Stimulated activated naive CD4-positive, alpha-beta T cell (primary cell): ENCODE measurements at regions not wholly inside any gene's neighbourhood (a gene's known extent, or its start where the extent isn't known, plus 50 kb on each side); places are given as distances from the start of the nearest gene placed in this dataset.
"Not testable (repeated sequence)": the region's sequence is repeated elsewhere in the genome, so short reads cannot be mapped to it uniquely, and the experiment has no call there.

Experiments used
- DNase-seq, 6 experiments: peaks; one replicate each; lab custom pipeline; 2025; lab: John Stamatoyannopoulos, UW

DNA sequence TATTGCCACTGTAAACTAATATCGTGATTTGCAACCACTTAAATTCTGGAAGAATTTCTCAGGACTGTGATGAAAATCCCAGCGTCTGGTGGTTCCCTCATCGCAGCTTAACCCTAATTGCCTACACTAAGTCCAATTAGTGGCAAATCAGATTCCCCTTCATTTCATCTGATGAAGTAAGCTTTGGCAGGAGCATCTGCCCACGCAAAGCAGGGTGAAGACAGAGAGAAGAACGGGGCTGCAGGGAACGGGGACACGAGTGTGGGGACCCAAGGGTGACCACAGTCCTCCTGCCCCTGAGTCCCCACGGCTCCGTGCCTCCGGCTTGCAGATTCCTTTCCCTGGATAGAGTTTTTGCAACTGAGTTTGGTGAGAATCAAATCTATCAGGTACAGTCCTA, 159.5 kb downstream of the LY86 start:
- DNase-seq, result no peak

DNA sequence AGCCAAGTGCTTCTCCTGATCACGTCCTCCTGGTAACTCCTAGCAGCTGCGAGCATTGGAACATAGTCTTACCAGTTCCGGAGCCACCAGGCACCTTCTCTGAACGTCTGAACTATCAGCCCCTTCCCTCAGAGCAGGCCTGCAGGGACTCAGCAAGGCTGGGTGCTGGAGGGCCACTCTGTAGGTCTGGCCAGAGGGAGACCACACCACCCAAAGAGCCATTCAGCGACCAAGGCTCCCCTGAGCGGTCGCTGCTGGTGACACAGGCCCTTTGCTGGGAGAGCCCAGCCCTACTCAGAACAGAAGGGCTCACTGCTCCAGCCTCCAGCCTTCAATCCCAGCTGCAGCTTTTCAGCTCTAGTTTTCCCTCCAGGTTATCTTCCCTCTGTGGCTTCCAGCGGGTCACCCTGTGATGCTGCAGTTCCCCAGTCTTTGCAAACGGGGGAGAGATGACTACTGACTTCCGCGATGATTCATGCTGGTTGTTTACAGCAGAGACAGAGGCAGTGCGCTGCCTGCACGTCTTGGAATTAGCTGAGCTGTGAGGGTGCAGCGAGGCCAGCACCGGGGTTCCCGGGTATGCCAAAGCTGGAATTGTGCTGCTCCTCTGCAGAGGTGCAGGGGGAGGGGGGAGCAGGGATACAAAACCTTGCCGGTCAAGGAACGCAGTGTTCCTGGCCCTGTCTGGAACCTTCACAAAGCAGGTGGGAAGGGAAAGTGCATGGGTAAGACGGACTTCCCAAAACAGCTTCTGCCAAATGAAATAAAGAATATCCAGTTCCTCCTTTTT, 161.4 kb downstream of the LY86 start:
- peak in 2 of 6 experiments; percentile 13 to 33 for DNase-seq

- no peak for DNase-seq
Measured at GRCh38 chr6:6750594-6751265, 162.2 kb downstream of the LY86 start.

DNA sequence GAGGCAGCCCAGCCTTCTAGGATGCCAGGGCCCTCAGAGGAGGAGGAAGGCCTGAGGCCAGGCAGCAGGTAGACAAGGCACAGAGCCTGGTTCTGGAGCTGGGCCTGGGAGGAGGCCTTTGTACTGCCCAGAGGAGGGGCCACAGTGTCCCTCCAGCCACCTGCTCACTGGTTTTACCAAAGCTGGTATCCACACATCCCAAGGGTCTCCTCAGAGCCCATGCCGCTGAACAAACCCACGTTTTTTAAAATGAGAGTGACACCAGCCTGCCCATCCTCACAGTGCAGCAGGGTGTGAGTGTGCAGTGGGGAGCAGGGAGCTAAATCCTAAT, 162.7 kb downstream of the LY86 start:
- DNase-seq, result no peak

DNA sequence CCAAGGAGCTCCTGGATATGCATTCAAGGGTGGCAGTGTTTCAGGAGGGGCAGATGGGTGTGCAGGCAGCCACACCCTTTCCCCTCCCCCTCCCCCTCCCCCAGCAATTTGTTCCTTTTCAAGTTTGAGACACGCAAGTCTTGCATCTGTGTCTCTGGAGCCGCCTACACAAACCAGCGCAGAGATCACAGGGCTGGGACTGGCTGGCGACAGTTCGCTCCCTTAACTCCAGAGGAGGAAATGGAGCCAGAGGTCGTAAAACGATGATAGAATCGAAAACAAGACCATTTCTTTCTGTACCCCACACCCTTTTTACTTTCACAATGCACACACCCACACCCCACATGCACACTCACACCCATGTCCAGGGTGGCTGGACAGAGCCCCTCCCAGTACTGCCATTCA, 163.1 kb downstream of the LY86 start:
- peak in 2 of 6 experiments; percentile 19 to 42 for DNase-seq

GRCh38 chr6:6752129-6752528, 163.6 kb downstream of the LY86 start:
- DNase-seq, result no peak

DNA sequence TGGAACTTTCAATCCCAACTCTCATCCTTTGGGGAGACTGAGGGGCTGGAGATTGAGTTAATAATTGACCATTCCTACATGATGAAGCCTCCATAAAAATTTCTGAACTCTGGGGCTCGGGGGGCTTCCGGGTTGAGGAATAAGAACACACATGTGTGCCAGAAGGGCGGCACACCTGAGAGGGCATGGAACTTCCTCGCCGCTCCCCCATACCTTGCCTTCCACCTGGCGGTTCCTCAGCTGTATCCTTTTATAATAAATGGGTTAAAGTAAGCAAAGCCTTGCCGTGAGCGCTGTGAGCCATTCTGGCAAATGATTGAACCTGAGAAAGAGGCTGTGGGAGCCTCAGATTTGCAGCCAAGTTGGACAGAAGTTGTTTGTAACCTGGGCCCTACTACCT, 164.8 kb downstream of the LY86 start:
- DNase-seq, result no peak

GRCh38 chr6:6756526-6756925, 168.0 kb downstream of the LY86 start:
- DNase-seq, result no peak

DNA sequence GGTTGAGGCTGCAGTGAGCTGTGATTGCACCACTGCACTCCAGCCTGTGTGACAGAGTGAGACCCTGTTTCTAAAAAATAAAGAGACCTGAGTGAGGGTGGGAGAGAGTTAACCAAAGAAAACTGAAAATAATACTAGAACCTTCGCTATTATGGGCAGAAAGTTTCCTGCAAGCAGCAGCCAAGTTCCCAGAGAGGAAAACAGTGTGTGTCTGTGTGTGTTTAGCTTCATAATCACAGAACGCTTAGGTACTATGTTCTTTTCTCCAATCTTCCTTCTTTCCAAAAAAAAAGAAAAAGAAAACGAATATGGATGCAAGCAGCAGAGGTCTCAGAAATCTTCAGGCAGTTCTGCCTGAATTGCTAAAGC, 170.0 kb downstream of the LY86 start:
- DNase-seq, result no peak

DNA sequence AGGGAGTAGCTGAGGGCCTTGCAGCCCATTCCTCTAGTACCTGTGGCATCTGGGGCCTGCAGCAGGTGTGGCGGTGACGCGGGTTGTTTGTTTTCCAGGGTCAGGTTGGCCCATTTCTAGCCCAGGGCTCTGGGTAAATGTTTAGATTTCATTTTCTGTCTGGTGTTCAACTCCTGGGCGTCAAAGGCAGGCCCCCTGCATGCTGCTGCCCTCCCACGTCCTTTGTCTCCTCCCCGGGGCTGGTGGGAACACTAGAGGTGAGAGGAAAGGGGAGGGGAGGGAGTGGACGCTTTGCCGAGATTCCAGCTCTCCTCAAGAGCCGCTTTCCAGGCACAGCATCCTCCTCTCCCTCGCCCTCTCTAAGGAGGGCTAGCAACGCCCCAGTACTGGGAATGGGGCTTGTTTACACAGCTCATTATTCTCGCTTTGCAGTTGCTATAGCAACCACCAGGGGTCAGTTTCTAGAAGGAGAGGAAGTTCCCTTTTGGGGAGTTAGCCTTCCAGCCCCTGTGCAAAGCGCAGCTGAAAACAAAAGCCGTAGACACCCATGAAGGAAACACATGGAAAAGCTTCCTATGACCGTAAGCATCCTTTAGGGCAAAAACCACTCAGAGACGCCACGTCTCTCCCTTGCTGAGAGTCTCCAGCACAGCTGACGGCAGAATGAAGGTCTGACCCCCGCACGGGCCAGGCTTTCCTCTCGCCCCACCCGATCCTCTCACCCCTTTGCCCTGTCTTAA, 170.6 kb downstream of the LY86 start:
- peak in 2 of 6 experiments; percentile 17 to 19 for DNase-seq

GRCh38 chr6:6760002-6760401, 171.5 kb downstream of the LY86 start:
- DNase-seq, result no peak

GRCh38 chr6:6762566-6762965, 174.0 kb downstream of the LY86 start:
- DNase-seq, result not testable (repeated sequence)

DNA sequence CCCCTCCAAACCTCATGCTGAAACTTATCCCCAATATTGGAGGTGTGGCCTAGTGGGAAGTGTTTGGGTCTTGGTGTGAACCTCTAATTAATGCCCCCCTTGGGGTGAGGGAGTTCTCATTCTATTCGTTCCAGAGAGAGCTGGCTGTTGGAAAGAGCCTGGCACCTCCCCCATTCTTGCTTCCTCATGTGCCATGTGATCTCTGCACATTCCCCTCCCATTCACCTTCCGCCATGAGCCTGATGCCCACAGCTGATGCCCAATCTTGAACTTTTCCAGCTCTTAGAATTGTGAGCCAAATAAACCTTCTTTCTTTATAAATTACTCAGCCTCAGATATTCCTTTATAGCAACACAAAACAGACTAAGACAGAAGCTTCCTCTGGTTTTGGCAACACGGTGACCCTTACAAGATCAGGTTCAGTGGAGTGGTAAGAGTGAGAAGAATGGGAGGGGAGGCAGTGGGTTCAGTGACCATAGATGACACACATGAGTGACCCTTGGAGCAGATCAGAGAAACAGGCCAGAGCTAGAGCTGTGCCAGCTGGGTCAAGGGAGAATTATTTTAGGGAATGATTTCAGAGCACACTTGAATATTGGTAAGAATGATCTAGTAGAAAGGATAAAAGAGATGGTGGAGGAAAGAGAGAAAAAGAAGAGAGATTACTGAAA, 176.4 kb downstream of the LY86 start:
- DNase-seq, result no peak

DNA sequence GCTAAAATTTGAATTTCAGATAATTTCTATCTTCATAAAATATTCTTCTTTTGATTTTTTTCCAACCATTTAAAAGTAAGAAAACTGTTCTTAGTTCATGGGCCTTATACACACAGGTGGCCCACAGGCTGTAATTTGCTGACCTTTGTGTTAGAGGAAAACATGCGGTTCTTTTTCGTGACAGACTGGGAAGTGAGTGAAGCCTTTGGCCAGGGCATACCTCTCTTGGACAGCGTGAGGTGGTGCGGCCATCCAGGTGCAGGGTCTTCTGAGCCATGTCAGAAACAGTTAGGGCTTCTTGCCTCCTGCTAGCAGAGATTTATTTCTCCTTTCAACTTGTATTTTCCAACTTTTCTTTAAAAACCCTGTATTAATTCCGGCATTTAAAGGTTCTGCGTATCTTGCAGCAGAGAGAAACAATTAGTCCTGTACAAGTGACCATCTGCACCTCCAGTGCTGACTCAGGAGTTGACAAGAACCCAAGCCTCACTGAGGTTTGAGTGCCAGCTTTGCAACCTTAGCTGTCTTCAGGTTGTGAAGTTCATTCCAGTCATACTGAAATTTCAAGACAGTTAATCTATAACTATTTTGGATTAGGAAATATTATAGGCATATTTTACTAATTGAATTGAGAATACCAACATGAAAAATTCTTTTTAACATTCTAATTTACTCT, 177.8 kb downstream of the LY86 start:
- DNase-seq, result no peak

GRCh38 chr6:6769466-6769865, 180.9 kb downstream of the LY86 start:
- no peak for DNase-seq

DNA sequence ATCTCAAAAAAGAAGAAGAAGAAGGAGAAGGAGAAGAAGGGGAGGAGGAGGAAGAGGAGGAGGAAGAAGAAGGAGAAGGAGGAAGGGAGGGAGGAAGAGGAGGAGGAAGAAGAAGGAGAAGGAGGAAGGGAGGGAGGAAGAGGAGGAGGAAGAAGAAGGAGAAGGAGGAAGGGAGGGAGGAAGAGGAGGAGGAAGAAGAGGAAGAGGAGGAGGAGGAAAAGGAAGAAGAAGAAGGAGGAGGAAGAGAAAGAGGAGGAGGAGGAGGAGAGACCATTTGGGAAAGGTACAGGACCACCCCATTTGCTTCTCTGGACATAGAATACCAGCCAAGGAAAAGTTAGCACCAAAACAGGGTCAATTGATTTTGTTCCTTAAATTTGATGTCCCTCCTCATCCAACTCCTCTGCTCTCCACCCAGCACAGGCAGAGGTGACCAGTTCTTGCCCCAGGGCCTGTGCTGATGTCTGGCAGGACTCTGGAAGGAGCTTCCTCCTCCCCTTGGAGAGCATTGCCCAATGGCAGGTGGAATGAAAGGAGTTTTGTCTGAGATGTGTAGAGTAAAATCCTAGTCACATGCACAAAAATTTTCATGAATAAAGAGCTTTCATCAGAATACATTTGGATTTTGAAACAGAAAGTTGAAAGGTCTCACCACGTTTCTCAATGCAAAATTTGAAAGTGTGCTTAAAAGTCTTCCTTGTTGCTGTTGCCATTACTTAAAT, 182.9 kb downstream of the LY86 start:
- no peak for DNase-seq

GRCh38 chr6:6771964-6772363, 183.4 kb downstream of the LY86 start:
- no peak for DNase-seq

- no peak for DNase-seq
Measured at GRCh38 chr6:6772751-6773150, 184.2 kb downstream of the LY86 start.

DNA sequence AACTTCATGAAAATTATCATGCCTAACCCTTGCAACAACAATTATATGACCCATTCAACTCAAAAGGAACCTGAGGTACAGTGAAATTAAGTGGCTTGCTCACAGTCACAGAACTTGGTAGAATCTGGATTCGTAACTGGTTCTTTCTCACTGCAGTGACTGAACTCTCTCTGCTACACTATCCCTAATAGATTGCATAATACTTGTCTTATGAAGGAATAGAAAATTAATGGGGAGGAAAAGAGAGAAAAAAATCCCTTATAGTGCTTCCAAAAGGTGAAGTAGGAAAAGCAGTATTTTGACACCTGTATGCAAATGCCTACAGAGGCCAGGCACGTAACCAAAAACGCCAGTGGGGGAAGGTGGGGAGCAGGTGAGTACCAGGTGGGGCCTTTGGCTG, 186.6 kb downstream of the LY86 start:
- no peak for DNase-seq

GRCh38 chr6:6780231-6780630, 191.7 kb downstream of the LY86 start:
- no peak for DNase-seq

DNA sequence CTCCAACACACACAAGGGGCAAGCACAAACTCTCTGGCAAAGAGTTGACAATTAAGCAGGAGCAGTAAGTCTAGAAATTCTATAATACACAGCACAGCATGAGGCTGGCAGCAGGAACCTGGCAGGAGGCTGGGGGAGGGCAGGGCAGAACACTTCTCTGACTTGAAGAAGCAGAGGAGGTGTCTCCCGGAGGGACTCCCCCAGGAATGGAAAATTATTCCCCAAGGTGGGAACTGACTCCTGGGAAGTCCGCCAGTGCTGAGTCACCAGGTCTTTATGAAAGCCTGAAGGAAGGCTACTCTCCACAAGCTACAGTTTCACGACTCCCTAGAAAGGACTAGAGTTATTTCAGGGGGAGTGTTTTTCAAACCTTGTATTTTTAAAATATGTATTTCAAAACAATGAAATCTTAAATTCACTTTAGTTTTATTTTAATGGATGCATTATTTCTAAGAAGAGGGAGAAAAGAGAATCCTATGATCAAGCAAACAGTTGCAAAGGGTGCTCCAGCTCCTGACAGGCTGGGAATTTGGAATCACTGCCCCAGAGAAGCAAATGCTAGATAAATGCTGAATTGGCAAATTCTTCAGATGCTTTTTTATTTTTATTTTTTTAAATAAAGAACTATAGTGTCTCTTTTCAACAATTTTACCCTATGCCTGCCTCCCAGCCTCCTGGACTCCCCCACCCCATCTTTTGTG, 192.8 kb downstream of the LY86 start:
- no peak for DNase-seq
